ENCODE measurements at regions not wholly inside any gene's neighbourhood (a gene's known extent, or its start where the extent isn't known, plus 50 kb on each side); places are given as distances from the start of the nearest gene placed in this dataset.
"Not testable (repeated sequence)": the region's sequence is repeated elsewhere in the genome, so short reads cannot be mapped to it uniquely, and the experiment has no call there.

- ATAC-seq: no peak
- intact Hi-C loops (cut with DNase I): no loop called here
- no peak for DNase-seq
These were observed 128.7 kb downstream of the CEP120 start for GRCh38 chr5:123294544-123294943.

- ATAC-seq (no peak), DNase-seq (no peak)
- intact Hi-C loops (cut with DNase I): loop anchor here in 1 of 2 donors (10.0 kb wide), 1 partner anchor 104 kb away; no protein-coding TSS in a partner anchor
These were observed 134.0 kb downstream of the CEP120 start for GRCh38 chr5:123289210-123289609.

- ATAC-seq (no peak), DNase-seq (no peak)
- intact Hi-C loops (cut with DNase I): loop anchor here in 1 of 2 donors (10.0 kb wide), 1 partner anchor 103 kb away; no protein-coding TSS in a partner anchor
These were observed 135.3 kb downstream of the CEP120 start for GRCh38 chr5:123287881-123288280.

- intact Hi-C loops (cut with DNase I): loop anchor here in 1 of 2 donors (10.0 kb wide), 1 partner anchor 102 kb away; no protein-coding TSS in a partner anchor
- no peak for DNase-seq
These were observed 136.3 kb downstream of the CEP120 start for GRCh38 chr5:123286891-123287290.

GRCh38 chr5:123285122-123286023, 137.8 kb downstream of the CEP120 start:
- intact Hi-C loops (cut with DNase I): loop anchor here in 1 of 2 donors (10.0 kb wide), 1 partner anchor 101 kb away; no protein-coding TSS in a partner anchor
- peak; percentile 23 to 78 for ATAC-seq

More at GRCh38 chr5:123286891-123287290, 136.3 kb downstream of the CEP120 start:
- ATAC-seq: no peak

GRCh38 chr5:123283499-123283898, 139.7 kb downstream of the CEP120 start:
- intact Hi-C loops (cut with DNase I): loop anchor here in 1 of 2 donors (10.0 kb wide), 1 partner anchor 99 kb away; no protein-coding TSS in a partner anchor
- ATAC-seq (no peak), DNase-seq (no peak)

More at GRCh38 chr5:123285122-123286023, 137.8 kb downstream of the CEP120 start:
- DNase-seq: peak; percentile 24

GRCh38 chr5:123283031-123283430, 140.2 kb downstream of the CEP120 start:
- intact Hi-C loops (cut with DNase I): loop anchor here in 1 of 2 donors (10.0 kb wide), 1 partner anchor 98 kb away; no protein-coding TSS in a partner anchor
- ATAC-seq (no peak), DNase-seq (no peak)

GRCh38 chr5:123282444-123282843, 140.8 kb downstream of the CEP120 start:
- no peak for ATAC-seq
- DNase-seq: no peak
- intact Hi-C loops (cut with DNase I): loop anchor here in 1 of 2 donors (10.0 kb wide), 1 partner anchor 98 kb away; no protein-coding TSS in a partner anchor

GRCh38 chr5:123280854-123281253, 142.3 kb downstream of the CEP120 start:
- ATAC-seq, DNase-seq: not testable (repeated sequence)
- intact Hi-C loops (cut with DNase I): loop anchor here in 1 of 2 donors (10.0 kb wide), 1 partner anchor 96 kb away; no protein-coding TSS in a partner anchor

GRCh38 chr5:123279136-123279535, 144.1 kb downstream of the CEP120 start:
- intact Hi-C loops (cut with DNase I): no loop called here
- no peak for DNase-seq
- ATAC-seq: peak in 1 of 2 donors; percentile 31

GRCh38 chr5:123278284-123278683, 144.9 kb downstream of the CEP120 start:
- intact Hi-C loops (cut with DNase I): no loop called here
- ATAC-seq (no peak), DNase-seq (no peak)

GRCh38 chr5:123273984-123274383, 149.2 kb downstream of the CEP120 start:
- DNase-seq: no peak
- intact Hi-C loops (cut with DNase I): no loop called here
- ATAC-seq: no peak

GRCh38 chr5:123273095-123273494, 150.1 kb downstream of the CEP120 start:
- ATAC-seq (no peak), DNase-seq (no peak)
- intact Hi-C loops (cut with DNase I): no loop called here

- intact Hi-C loops (cut with DNase I): no loop called here
- ATAC-seq (no peak), DNase-seq (no peak)
These were observed 153.4 kb downstream of the CEP120 start for GRCh38 chr5:123269851-123270250.

GRCh38 chr5:123269436-123269835, 153.8 kb downstream of the CEP120 start:
- no peak for ATAC-seq
- intact Hi-C loops (cut with DNase I): no loop called here

GRCh38 chr5:123266365-123266764, 156.8 kb downstream of the CEP120 start:
- intact Hi-C loops (cut with DNase I): no loop called here
- ATAC-seq (no peak), DNase-seq (no peak)

More at GRCh38 chr5:123269436-123269835, 153.8 kb downstream of the CEP120 start:
- DNase-seq: no peak

GRCh38 chr5:123265551-123265950, 157.7 kb downstream of the CEP120 start:
- no peak for DNase-seq
- intact Hi-C loops (cut with DNase I): no loop called here
- no peak for ATAC-seq

- intact Hi-C loops (cut with DNase I): no loop called here
- no peak for DNase-seq
- no peak for ATAC-seq
These were observed 158.8 kb downstream of the CEP120 start for GRCh38 chr5:123264394-123264793.

GRCh38 chr5:123263859-123264258, 159.3 kb downstream of the CEP120 start:
- ATAC-seq: no peak
- intact Hi-C loops (cut with DNase I): no loop called here
- no peak for DNase-seq

- ATAC-seq: no peak
These were observed 160.9 kb downstream of the CEP120 start for GRCh38 chr5:123262216-123262823.

More at GRCh38 chr5:123262216-123262823, 160.9 kb downstream of the CEP120 start:
- no peak for DNase-seq
- intact Hi-C loops (cut with DNase I): no loop called here
